K562 (cell line): ENCODE measurements at regions not wholly inside any gene's neighbourhood (a gene's known extent, or its start where the extent isn't known, plus 50 kb on each side); places are given as distances from the start of the nearest gene placed in this dataset.
A peak's percentile ranks its signal among the peaks of the same experiment; 100 is the strongest.

ENCODE experiments used
- ATAC-seq: fragments of 200-7000 bp; cut with Tn5 transposase; 3 replicates; pipeline ENCODE4 v1.9.1; 2020; ENCODE audit warnings: moderate library complexity
- BruUV-seq: library from RNA; stranded (reverse); fragments of 400-500 nt; replicated peaks from 2 replicates; lab custom pipeline; 2021; lab: Mats Ljungman, UMichigan
- CTCF ChIA-PET: fragments of 300-600 bp; formaldehyde crosslinking; extraction: SDS; loops from one replicate; lab custom pipeline; 2021; ENCODE audit warnings: low intra/inter-chr PET ratio; lab: Yijun Ruan, JAX
- POLR2A ChIA-PET: fragments of 300-600, 350-650 bp; sonication (Branson Sonifier 250); formaldehyde crosslinking; extraction: SDS; loops from one replicate; lab custom pipeline; 2021; ENCODE audit warnings: antibody characterized with exemption, inconsistent platforms; lab: Yijun Ruan, JAX
- DNase-seq, 4 experiments: peaks; one replicate each; pipeline versions ENCODE4 v3.0.0 to v3.0.0-alpha.2; 2011 to 2018; ENCODE audit warnings: low spot score in 3 of 4, mixed read lengths in 3 of 4; ENCODE audit errors: extremely low read depth in 1 of 4
- FAIRE-seq: peaks from 2 replicates; lab custom pipeline; 2011; peaks lifted over from hg19 to GRCh38; lab: Jason Lieb, UNC
- H2AFZ ChIP-seq: 2 replicates; pipeline ENCODE4 v1.6.0; 2011; ENCODE audit warnings: low read depth, low read length, control low read depth, inconsistent platforms
- H3K27ac ChIP-seq: fragments of 200-600 bp; 3 replicates; pipeline ENCODE4 v1.8.0; 2011; ENCODE audit warnings: low read depth, mild to moderate bottlenecking, control low read depth, inconsistent platforms, low read length, moderate library complexity, mixed read lengths; ENCODE audit errors: extremely low read depth
- H3K27me3 ChIP-seq, 2 experiments: fragments of 300-600 bp in 1 of 2; 2 replicates in 1 of 2; 3 replicates in 1 of 2; pipeline versions ENCODE4 v1.6.0 to v1.8.0; 2011; ENCODE audit warnings: inconsistent platforms in 2 of 2, low read length in 2 of 2, mild to moderate bottlenecking in 1 of 2, mixed read lengths in 1 of 2, moderate library complexity in 1 of 2; ENCODE audit not compliant: control insufficient read depth in 2 of 2, insufficient read depth in 2 of 2
- H3K36me3 ChIP-seq: fragments of 300-600 bp; 3 replicates; pipeline ENCODE4 v1.8.0; 2011; ENCODE audit warnings: mild to moderate bottlenecking, low read length, inconsistent platforms; ENCODE audit not compliant: control insufficient read depth, insufficient read depth
- H3K4me1 ChIP-seq, 2 experiments: fragments of 200-600 bp in 1 of 2; replicated peaks in 1 of 2; 2 replicates in 1 of 2; 3 replicates in 1 of 2; pipeline versions ENCODE4 v1.5.1 to v1.8.0; 2011; ENCODE audit warnings: inconsistent platforms in 2 of 2, low read length in 2 of 2, mild to moderate bottlenecking in 1 of 2, mixed read lengths in 1 of 2, moderate library complexity in 1 of 2; ENCODE audit not compliant: control insufficient read depth in 2 of 2, insufficient read depth in 2 of 2
- H3K4me2 ChIP-seq: 2 replicates; pipeline ENCODE4 v1.6.1; 2011; ENCODE audit warnings: low read length, control low read depth, inconsistent platforms, mixed read lengths; ENCODE audit not compliant: insufficient read depth
- H3K4me3 ChIP-seq: fragments of 200-600 bp; sonication (generic), shearing (Covaris generic); 2 replicates; pipeline ENCODE4 v1.5.1; 2016; ENCODE audit warnings: control low read depth, inconsistent platforms
- H3K79me2 ChIP-seq: fragments of 200-600 bp; 3 replicates; pipeline ENCODE4 v1.8.0; 2011; ENCODE audit warnings: low read length, inconsistent platforms; ENCODE audit not compliant: control insufficient read depth, insufficient read depth
- H3K9ac ChIP-seq, 2 experiments: 2 replicates each; pipeline versions ENCODE4 v1.6.0 to v1.6.1; 2011; ENCODE audit warnings: low read depth in 2 of 2, low read length in 2 of 2, control low read depth in 1 of 2, inconsistent platforms in 1 of 2, mild to moderate bottlenecking in 1 of 2, mixed read lengths in 1 of 2; ENCODE audit not compliant: insufficient read depth in 1 of 2
- H3K9me1 ChIP-seq: one replicate; pipeline ENCODE4 v1.6.0; 2011; ENCODE audit warnings: inconsistent platforms, mild to moderate bottlenecking, low read length, moderate library complexity; ENCODE audit not compliant: control insufficient read depth, insufficient read depth
- H3K9me3 ChIP-seq: replicated peaks from 2 replicates; pipeline ENCODE4 v1.5.1; 2011; ENCODE audit warnings: low read depth, low read length, inconsistent platforms; ENCODE audit not compliant: control insufficient read depth, insufficient read depth
- H4K20me1 ChIP-seq: replicated peaks from 2 replicates; pipeline ENCODE4 v1.6.1; 2011; ENCODE audit warnings: low read length, inconsistent platforms, mixed read lengths; ENCODE audit not compliant: control insufficient read depth, insufficient read depth
- KDM5B ChIP-seq: fragments of 200-600 bp; sonication (generic); IDR thresholded peaks from 2 replicates; pipeline ENCODE4 v1.6.1; 2012; ENCODE audit warnings: low read depth, mild to moderate bottlenecking, moderate library complexity, low read length, control low read depth, inconsistent platforms; ENCODE audit not compliant: insufficient replicate concordance
- NR2F6 ChIP-seq: fragments of 450-650 bp; formaldehyde crosslinking; IDR thresholded peaks from 2 replicates; pipeline ENCODE4 v1.4.0; 2020; ENCODE audit warnings: mild to moderate bottlenecking
- PHB2 ChIP-seq: fragments of 450-650 bp; IDR thresholded peaks from 2 replicates; pipeline ENCODE4 v1.6.1; 2017; ENCODE audit warnings: low read depth
- POLR2B ChIP-seq: fragments of 450-650 bp; IDR thresholded peaks from 2 replicates; pipeline ENCODE4 v1.6.1; 2018; ENCODE audit warnings: low read depth; ENCODE audit not compliant: partially characterized antibody
- SIX5 ChIP-seq, 2 experiments: IDR thresholded peaks; 2 replicates each; pipeline ENCODE4 v1.6.1; 2011; ENCODE audit warnings: low read length in 2 of 2, borderline replicate concordance in 1 of 2, low read depth in 1 of 2, mild to moderate bottlenecking in 1 of 2, moderate library complexity in 1 of 2; ENCODE audit not compliant: insufficient read depth in 1 of 2
- ZBTB8A ChIP-seq: fragments of 450-650 bp; IDR thresholded peaks from 2 replicates; pipeline ENCODE4 v1.6.1; 2018; ENCODE audit warnings: mild to moderate bottlenecking, moderate library complexity; ENCODE audit not compliant: partially characterized antibody
- ZFP30 ChIP-seq: fragments of 250-450 bp; sonication (Bioruptor Pico); IDR thresholded peaks from 2 replicates; pipeline ENCODE4 v1.8.0; 2022; ENCODE audit warnings: moderate library complexity, mild to moderate bottlenecking, inconsistent platforms, borderline replicate concordance
- ZKSCAN3 ChIP-seq: fragments of 250-450 bp; sonication (Bioruptor Pico); IDR thresholded peaks from 2 replicates; pipeline ENCODE4 v1.4.0; 2020
- ZSCAN32 ChIP-seq: fragments of 450-650 bp; formaldehyde crosslinking; IDR thresholded peaks from 2 replicates; pipeline ENCODE4 v1.4.0; 2020; ENCODE audit warnings: mild to moderate bottlenecking, moderate library complexity
- WGBS: fragments of 100-300 bp; shearing (Covaris generic); methylation state at CpG from one replicate; pipeline ENCODE4 v1.1.6; 2016; ENCODE audit warnings: low coverage, mixed read lengths; ENCODE audit not compliant: insufficient coverage; ENCODE audit errors: missing lambda C conversion rate; 5-methylcytosine and 5-hydroxymethylcytosine counted together
- in situ Hi-C: fragments of 300-500 bp; cut with MboI; formaldehyde crosslinking; loops from 4 replicates; pipeline ENCODE4 v1.15.0; 2018; ENCODE audit warnings: inconsistent platforms, mixed read lengths
- intact Hi-C: fragments of 100-400 bp; cut with micrococcal nuclease; formaldehyde crosslinking; loops from 2 replicates; pipeline ENCODE4 v1.14.2; 2022
- TF ChIP-seq, protein P1 (sequence below): sonication (generic); formaldehyde crosslinking; IDR thresholded peaks from 2 replicates; pipeline ENCODE4 v1.8.0; 2022; ENCODE audit warnings: mild to moderate bottlenecking, missing genetic modification reagents

DNA sequence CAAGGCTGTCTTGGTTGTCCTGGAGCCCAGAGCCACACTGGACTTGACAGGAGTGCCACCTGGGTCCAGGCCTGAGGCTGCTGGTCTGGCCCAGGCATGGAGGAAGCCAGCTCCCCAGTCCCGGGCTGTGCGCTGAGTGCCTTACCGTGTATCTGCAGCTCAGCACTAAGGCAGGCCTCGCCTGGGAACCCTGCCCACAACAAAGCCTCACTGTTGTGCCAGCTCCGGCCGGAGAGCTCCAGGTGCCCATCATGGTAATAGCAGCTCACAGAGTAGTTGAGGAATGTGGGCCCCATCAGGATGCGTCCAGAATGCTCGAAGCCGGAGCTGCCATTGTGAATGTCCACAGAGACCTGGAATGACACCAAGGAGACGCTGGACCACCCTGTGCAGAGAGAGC lies 72.2 kb downstream of the RMI2 start:
- H4K20me1 ChIP-seq: peaks cover 4% of the 10 kb centered on the region; the same call in 1 of the 2 replicates
- H3K4me1 ChIP-seq: peaks cover 0 to 11% of the 10 kb centered on the region in 2 experiments; a peak in 2 of 5 replicates
- DNase-seq (no peak), ATAC-seq (no peak), FAIRE-seq (no peak)
- H3K9ac ChIP-seq: peak overlapping the region in 1 of 2 experiments; percentile 35; a peak in 1 of 4 replicates
- intact Hi-C loops (no loop called here), in situ Hi-C loops (no loop called here)
- 22% methylated on average over 10 of the region's 10 CpGs for WGBS
- ChIA-PET CTCF (no interaction called here), POLR2A (interaction anchor here (0.5 to 0.6 kb wide), 2 partner anchors 92 to 380 kb away, joined by 3 read pairs; partner anchors contain the start of gene ZC3H7A)
- no peaks in the 10 kb centered on the region for H3K79me2 ChIP-seq
- H3K4me3 ChIP-seq: no peak overlapping the region
- H3K4me2 ChIP-seq: no peak overlapping the region
- H2AFZ ChIP-seq: no peak overlapping the region
- TF ChIP-seq ZKSCAN3 (no peak), POLR2B (no peak), ZFP30 (CRISPR knock-in tag) (no peak), KDM5B (no peak), NR2F6 (no peak), PHB2 (no peak), ZSCAN32 (no peak), SIX5 (IDR thresholded peaks at IDR 0.05; ENCODE audit: borderline replicate concordance in 1 of 2, insufficient read depth in 1 of 2, low read depth in 1 of 2, low read length in 2 of 2) (no peak), ZBTB8A (no peak)
- TF ChIP-seq, protein P1, sequence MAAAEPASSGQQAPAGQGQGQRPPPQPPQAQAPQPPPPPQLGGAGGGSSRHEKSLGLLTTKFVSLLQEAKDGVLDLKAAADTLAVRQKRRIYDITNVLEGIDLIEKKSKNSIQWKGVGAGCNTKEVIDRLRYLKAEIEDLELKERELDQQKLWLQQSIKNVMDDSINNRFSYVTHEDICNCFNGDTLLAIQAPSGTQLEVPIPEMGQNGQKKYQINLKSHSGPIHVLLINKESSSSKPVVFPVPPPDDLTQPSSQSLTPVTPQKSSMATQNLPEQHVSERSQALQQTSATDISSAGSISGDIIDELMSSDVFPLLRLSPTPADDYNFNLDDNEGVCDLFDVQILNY (CRISPR knock-in tag): no peak
- no TSS peak for BruUV-seq
- no peak overlapping the region for H3K27ac ChIP-seq
- H3K9me1 ChIP-seq: no peaks in the 10 kb centered on the region
- H3K27me3 ChIP-seq: peaks cover 19 to 61% of the 10 kb centered on the region in 2 experiments
- H3K9me3 ChIP-seq: no peaks in the 10 kb centered on the region
- no peaks in the 10 kb centered on the region for H3K36me3 ChIP-seq
